Dermis microvascular lymphatic vessel endothelial cell (primary cell): ENCODE measurements at regions not wholly inside any gene's neighbourhood (a gene's known extent, or its start where the extent isn't known, plus 50 kb on each side); places are given as distances from the start of the nearest gene placed in this dataset.

Experiments used
- DNase-seq, 2 donors: peaks; one replicate each; pipeline versions ENCODE4 v3.0.0 to v3.0.0-alpha.2; 2010; ENCODE audit warnings: low read depth in 2 of 2

DNA sequence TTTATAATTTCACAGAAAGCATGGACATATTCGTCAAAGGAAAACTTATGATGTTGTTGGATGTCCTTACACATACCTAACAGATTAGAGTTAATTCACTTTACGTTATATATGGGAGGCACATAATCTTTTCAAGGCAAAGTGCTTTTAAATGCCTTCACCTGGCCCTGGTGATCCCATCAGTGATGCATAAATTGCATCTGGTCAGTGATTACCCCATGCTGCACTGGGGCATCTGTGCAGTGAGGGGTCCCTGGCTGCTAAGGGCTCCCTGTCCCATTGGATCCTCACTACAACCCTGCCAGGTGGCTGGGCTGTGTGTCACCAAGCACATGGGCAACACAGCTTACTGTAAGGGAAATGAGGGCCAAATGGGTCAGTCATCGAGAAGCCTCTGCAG, 441.1 kb downstream of the RPS24 start:
- no peak for DNase-seq

DNA sequence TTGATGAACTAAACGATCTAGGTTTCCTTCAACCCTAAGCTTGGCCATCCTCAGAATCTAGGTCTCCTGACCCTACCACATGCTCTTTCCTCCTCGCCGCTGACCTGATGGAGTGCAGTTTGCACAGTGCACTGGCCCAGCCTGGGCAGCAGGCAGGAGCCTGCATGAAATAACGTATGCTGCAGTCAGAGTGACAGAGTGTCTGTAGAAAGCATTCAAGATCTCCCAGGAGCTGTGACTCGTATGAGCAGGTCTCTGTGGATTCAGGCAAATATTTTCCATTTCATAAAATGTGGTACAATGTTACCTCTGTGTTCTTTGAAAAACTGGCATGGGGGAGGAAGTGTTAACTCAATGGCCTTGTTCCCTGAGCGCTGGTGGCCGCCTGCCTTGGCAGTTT, 441.8 kb downstream of the RPS24 start:
- no peak for DNase-seq

DNA sequence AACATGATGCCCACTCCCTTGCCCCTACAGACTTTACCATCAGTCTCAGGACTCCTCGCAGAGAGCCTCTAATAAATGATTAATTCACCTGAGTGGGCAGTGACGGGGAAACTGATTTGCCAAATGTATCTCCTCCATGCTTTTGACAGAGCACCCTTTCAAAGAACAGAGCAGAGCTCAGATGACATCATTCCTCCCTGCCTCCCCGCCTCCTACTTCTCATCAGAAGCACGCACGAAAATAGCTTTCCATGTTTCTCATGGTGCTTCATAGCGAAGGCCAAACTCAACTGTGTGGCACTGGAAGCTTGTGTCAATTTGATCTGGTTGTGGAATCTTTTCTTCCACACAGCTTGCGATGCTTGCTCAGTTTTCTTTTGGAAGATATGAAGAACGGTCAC, 442.5 kb downstream of the RPS24 start:
- no peak for DNase-seq

DNA sequence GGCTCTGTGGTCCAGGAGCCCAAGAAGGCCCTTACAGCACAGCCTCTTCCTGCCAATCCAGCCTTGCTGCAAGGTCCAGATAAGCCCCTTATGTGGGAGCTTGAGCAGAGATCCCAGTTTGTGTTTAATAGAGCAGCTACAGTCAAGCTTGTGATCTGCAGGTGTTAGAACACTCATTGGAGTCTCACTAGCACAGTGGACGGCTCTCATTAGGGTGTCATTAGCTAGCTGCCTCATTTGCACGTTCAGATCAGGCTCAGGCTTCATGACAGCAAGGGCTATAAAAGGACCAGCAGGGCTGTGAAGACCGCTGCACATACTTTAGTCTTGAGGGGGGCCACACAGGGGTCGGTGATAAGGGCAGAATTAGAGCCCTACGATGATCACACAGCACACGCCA, 443.2 kb downstream of the RPS24 start:
- no peak for DNase-seq

DNA sequence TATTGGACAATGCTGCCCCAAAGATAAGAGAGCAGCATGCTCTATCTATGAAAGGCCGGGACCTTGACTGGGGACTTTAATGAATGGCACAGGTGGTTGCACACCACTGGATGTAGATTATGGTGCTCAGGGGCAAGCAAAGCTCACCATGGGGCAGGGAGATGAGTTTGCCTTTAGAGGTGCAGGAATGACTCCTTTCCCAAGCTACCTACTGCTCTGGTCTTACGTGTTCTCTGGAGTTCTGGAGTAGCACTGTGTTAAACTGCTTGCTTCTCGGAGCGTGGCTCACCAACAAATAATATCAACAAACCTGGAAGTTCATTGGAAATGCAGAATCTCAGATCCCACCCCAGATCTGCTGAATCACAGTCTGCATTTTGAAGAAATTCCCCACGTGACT, 445.3 kb downstream of the RPS24 start:
- DNase-seq = no peak

DNA sequence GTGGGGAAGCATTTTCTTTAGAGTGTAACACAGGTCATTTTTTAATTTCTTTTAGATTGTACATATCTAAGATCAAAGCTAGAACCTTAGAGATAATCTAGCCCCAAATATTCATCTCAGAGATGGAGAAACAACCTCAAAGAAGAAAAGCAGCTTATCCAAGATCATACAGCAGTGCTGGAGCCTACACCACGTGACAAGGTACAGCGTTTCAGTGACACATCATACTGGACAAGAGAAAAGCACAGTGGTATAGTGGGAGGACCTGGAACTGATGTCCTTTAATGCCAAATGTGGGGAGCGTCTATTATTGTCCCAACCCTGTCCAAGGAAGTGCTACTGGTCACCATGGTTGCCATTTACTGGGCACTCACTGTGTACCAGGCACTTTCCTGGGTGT, 445.8 kb downstream of the RPS24 start:
- DNase-seq = no peak

DNA sequence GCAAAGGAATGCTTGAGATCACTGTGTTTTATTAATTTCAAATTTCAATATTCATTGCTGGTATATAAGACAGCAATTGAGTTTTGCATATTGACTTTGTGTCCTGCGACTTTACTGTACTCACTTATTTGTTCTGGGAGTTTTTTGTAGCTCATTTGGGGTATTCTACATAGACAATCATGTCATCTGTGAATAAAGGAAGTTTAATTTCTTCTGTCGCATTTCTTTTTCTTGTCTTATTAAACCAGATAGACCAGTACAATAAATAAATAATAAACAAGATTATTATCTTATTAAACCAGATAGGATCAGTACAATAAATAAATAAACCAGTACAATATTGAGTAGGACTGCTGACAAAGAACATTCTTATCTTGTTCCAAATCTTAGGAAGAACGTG, 448.2 kb downstream of the RPS24 start:
- DNase-seq = no peak

DNA sequence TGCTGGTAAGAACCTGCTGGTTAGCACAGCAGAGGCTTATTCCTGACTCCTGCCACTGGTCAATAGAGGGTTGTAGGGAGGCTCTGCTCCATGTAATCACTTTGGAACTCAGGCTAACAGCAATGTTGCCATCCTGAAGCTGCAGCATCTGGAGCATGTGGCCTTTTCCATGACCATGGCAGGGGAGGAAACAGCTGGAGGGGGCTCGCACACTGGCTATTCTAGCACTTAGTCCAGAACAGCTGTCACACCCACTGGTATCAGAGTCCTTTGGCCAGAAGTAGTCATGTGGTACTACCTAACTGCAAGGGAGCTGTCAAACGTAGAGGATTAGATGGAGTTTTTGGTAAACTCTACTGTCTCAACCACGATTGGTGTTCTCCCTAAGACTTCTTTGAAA, 450.0 kb downstream of the RPS24 start:
- DNase-seq = no peak

DNA sequence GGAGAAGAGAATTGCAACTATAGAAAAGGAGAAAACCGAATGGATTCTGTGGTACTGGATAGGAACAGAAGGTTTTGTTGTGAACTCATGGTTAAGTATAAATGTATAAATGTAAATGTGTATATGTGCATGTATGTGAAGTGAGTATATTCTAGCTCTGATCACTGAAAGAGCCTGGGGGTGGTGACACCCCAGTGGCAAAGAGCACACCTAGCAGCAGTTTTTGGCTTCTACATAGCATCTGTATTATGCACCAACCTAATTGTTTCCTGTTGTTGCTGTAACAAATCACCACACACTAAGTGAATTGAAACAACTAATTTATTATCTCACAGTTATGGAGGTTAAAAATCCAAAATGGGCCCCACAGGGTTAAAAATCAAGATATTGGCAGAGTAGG, 455.4 kb downstream of the RPS24 start:
- no peak for DNase-seq

DNA sequence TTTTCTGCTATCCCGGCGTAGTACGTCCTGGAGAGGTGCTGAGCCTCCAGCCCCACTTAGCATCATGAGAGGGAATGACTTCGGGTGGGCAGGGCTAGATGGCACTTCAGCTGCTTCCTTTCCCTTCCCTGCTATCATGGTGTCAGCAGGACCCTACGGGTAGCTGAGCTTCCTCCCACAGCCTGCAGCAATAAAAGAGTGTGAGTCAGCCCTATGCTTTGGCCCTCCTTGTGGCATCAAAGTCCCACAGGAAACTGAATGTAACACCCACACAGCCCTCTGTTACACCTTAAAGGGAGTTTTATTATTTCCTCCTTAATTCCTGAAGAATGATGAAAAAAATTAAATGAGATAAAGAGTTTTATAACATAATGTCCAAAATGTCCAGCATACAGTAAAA, 458.1 kb downstream of the RPS24 start:
- DNase-seq = no peak

DNA sequence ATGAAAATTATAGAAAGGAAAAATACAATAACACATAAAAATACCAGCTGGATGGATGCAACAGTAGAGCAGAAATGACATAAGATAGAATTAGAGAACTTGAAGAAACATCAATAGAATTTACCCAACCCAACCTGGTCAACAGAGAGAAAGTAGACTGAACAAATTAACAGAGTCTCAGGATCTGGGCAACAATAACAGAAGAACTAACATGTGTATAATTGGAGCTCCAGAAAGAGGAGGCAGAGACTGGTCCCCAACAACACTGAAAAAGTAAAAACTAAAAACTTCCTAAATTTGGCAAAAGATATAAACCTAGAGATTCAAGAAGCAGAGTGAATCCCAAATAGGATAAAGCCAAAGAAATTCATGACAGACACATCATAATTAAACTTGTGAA, 458.8 kb downstream of the RPS24 start:
- no peak for DNase-seq

DNA sequence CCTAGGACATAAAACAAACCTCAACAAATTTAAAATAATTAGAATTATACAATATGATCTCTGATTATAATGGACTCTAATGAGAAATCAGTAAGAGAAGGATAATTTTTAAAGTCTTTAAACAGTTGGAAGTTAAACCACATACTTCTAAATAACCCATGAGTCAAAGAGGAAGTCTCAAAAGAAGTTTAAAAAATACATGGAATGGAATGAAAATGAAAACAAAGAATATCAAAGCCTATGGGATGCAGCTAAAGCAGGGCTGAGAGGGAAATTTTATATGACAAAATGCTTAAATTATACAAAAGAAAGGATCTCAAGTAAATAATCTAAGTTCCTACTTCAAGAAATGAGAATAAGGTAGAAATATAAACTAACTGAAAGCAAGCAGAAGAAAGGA, 460.5 kb downstream of the RPS24 start:
- no peak for DNase-seq

DNA sequence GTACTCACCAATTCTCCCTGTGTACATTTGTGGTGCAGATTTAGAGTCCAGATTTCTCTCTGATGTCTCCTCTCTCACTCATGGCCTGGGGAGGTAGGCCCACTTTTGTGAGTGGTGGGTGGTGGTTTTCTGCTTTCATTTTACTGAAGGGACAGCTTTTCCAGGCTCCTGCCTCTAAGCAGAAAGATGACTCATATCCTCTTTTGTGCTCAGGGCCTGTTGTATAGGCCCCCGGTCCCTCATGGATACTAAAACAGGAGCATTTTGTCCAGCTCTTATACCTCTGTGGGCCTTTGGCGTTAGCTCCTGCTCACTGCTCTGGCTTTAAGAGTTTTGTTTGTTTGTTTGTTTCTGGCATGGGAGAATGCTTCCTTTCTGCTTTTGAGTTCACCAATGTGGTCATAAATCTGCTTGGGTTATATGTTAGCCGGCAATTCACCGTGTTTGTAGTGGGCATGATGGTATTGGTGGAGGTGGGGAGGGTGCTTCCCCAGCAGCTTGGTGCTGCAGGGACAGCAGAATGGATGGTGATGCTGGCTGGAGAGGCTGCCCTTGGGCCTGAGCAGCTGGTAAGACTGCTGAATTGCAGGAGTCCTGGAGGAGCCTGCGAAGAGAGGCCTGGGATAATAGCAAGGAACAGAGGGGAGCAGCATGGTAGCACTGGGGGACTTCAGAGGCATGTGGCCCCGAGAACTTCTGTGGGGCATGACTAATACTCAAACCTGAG, 468.7 kb downstream of the RPS24 start:
- DNase-seq = peak; percentile 12 to 64

DNA sequence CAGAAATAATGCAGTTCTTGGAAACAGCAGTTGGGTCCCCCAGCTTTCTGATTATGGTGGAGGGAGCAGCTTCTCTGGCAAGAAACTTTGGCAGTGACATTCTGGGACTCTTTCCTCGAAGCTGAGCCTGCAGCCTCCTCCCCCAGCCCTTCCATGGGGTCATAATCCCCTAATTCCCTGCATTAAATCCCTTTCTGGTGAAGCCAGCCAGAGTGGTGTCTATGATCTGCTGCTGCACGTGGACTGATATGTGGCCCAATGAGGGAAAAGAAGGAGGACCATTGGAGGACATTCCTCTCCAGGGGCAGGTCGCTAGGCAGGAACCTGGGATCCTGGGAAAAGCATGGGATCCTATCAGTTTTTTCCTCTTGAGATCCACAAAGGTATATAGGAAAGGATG, 470.5 kb downstream of the RPS24 start:
- DNase-seq = no peak

DNA sequence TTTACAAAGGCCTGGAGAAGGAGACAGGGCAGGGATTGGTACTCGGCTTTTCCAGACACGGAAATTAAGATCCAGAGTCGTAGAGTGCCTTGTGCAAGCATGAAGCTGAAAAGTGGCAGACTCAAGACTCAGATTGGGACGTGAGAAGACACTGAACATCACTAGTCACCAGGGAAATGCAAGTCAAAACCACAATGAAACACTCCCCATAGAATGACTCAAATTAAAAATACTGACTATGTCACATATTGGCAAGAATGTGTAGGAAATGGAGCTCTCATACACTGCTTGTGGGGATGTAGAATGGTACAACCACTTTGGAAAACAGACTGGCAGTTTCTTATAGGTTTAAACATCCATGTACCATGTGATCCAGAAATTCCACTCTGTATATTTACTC, 472.0 kb downstream of the RPS24 start:
- DNase-seq = no peak

DNA sequence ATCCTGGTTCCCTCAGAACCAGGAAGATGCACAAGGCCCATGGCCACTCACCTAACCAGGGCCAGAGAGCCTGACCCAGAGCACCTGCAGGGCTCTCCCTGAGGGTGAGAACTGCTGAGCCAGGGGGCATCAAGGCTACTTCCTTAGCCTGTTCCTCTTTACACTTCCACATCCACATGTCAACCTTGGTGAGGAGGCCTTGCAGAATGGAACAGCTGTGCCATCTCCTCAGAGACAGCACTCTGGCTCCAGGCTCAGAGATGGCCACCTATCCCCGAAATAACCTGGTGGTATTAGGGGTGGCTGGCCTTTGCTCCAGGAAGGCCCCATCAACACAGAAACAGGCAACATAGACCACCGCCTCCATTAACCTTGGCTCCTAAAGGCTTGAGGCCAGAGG, 473.0 kb downstream of the RPS24 start:
- DNase-seq = no peak

DNA sequence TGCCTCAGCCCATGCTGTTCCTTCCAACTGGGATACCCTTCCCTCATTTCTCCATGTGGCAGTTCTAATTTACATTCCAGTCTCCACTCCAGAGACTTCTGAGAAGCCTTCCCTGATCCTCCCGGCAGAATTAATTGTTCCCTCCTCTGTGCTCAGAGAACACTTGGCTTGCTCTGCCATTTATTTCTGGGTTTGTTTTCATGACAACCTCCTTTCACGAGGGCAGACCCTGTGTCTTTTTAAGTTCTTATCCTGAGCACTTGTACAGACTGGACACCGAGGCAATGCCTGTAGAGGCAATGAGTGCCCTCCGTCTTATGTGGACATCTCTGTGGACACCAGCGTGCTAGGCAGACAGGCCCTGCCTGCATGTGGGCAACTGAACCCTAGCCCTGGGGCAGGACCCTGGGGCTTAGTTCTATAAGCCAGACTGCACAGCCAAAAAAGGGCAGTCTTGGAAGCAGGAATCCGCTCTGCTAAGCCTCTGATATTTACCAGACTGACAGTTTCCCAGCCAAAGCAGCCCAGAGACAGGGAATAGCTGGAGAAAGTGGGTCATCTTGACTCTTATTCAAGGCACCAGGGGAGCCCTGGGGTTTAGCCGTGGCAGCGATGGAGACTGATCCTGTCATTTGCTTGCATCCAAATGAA, 474.0 kb downstream of the RPS24 start:
- DNase-seq = no peak

DNA sequence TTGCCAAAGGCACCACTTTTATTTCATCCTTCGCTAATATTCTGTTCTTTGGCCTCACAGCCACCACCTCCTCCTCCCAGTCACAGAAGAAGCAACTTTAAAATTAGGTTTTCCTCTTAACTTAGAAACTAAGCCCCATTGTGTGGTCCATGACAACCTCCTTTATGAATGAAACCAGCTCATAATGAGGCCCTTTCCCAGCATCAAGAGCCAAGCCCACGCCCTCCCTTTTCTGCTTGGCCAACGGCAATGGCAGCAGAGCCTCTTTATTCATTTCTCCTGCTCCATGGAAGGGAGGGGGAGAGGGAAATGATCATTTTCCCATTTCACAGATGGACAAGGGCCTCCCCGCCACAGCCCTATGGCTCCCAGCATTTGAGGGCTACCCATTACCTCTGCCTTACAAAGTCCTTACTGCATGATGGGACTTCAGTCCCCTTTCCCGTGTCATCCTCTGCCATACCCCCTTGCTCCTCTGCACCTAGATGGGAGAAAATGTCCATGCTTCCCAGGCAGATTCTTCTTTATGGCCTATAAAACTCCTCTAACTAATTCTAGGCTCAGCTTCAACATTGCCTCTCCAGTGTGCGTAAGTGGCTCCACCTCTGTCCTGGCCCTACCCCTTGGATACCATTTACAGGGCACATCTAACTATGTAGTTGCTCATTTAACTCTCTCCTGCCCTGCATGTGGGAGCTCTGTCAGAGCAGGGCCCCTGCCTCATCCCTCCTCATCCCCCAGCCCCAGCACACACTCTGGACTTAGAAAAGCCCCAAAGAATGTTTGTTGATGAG, 475.5 kb downstream of the RPS24 start:
- DNase-seq = no peak

DNA sequence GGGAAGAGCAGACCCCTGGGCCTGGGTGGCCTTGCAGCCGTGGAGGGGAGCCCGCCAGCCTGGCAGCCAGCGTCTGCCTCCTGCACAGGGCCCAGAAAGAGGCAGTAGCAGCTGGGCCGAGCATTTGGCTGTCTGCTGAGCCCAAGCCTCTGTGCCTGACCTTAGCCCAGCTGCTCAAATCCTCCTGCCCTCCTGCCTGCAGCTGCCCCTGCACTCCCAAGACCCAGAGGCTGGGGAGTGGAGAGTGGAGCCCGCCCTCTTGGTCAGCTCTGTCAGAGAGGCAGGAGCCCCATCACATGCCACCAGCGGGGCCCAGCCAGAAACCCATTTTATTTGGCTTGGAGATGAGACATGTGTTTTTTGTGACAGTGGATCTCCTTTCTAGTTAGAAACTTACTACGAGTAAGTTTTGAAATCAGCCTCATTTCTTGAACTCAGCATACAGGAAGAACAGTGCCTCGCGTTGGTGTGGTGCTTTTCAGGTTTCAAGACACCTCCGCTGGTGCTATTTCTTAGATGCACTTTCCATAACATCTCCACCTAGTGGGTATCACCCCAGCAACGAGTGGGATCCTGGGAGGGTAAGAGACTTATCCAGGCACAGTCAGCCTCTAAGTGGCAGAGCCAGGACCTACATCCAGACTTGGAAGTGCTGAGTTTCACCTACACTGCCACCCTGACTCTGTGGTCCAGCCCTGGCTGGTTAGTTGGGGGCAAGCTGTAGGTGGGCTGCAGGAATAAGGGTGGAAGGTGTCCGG, 477.1 kb downstream of the RPS24 start:
- DNase-seq = no peak

DNA sequence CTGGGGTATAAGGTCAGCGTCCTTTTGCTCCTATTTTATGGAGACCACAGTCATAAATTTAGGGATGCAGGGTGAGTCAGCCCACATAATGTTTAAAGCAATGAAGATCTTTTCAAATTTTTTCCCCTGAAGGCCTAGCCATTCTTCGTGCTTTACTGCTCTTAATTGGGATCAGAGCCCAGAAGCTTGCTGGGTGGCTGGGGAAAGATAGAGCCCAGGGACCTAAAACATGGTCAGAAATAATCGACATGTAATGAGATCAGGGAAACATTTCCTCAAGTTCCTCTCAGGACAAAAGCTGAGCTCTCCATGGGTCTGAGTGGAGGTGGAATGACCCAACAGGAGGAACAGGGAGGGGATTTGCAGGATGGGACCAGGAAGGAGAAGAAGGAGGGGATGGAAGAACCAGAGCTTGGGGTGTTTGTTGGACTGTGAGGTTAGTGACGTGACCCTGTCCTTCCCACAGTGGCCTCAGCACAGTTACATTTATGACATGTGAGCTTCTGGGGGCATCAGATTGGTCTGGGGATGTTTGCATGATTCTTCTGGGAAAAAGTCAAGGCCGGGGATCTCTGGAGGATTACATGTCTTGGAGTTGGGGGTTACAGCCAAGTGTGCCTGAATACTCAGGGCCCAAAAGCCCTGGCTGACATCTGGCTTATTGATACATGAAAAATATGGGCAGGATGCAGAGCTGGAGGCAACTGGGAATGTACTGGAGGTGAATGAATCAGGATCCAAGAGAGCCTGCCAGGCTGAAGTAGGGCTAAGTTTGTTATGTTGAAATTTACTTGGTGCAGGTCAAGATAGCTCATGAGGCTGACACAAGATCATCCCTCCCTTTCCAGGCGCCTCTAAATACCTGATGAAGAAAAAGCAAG, 477.9 kb downstream of the RPS24 start:
- no peak for DNase-seq

DNA sequence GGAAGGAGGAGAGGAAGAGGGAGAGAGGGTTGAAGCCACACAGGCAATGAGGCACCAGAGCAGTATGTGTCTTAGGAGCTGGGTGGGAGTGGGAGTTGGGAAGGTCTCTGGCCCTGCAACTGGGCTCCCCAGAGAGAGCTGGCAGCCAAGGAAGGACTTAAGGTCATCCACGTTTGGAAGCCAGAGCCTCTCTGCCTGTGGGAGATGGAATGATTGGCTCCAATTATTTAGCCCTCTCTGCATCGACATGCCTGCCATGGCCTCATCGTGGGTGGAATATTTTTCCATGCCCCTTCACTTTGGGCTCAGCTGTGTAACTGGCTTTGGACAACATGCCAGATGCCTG, 478.5 kb downstream of the RPS24 start:
- DNase-seq = no peak
